Esophagus muscularis mucosa (tissue), 4 donors: ENCODE measurements at regions not wholly inside any gene's neighbourhood (a gene's known extent, or its start where the extent isn't known, plus 50 kb on each side); places are given as distances from the start of the nearest gene placed in this dataset.

Experiments
- DNase-seq: peaks from one replicate; pipeline ENCODE4 v3.0.0-alpha.2; 2017; ENCODE audit errors: extremely low spot score
- H3K27ac ChIP-seq, 4 donors: fragments of 200-600 bp; sonication (generic); replicated peaks in 1 of 4; 1 replicate in 3 of 4; 2 replicates in 1 of 4; pipeline ENCODE4 v1.5.1; 2016 to 2019; ENCODE audit warnings: mild to moderate bottlenecking in 1 of 4
- H3K27me3 ChIP-seq, 4 donors: fragments of 200-600 bp; sonication (generic); one replicate each; pipeline versions ENCODE4 v1.5.1 to v1.6.0; 2016 to 2019
- H3K36me3 ChIP-seq, 4 donors: fragments of 200-600 bp; sonication (generic); one replicate each; pipeline ENCODE4 v1.5.1; 2016 to 2019
- H3K4me1 ChIP-seq, 4 donors: fragments of 200-600 bp; sonication (generic); one replicate each; pipeline ENCODE4 v1.5.1; 2016 to 2019
- H3K4me3 ChIP-seq, 4 donors: fragments of 200-600 bp; sonication (generic); 1 replicate in 2 of 4; 2 replicates in 2 of 4; pipeline ENCODE4 v1.5.1; 2016 to 2019; ENCODE audit warnings: mild to moderate bottlenecking in 4 of 4, moderate library complexity in 1 of 4
- H3K9me3 ChIP-seq, 4 donors: fragments of 200-600 bp; sonication (generic); 1 replicate in 3 of 4; 2 replicates in 1 of 4; pipeline ENCODE4 v1.5.1; 2016 to 2019
- EP300 ChIP-seq: sonication (generic); formaldehyde crosslinking; IDR thresholded peaks from one replicate; pipeline ENCODE4 v1.6.1; 2017; ENCODE audit warnings: antibody characterized with exemption
- POLR2A ChIP-seq: fragments of 450-650 bp; IDR thresholded peaks from one replicate; pipeline ENCODE4 v1.6.1; 2017; ENCODE audit warnings: antibody characterized with exemption, moderate library complexity, mild to moderate bottlenecking, low read depth
- POLR2AphosphoS5 ChIP-seq, 2 donors: sonication (generic); formaldehyde crosslinking; IDR thresholded peaks; one replicate each; pipeline ENCODE4 v1.6.1; 2017; ENCODE audit warnings: antibody characterized with exemption in 2 of 2
- WGBS: methylation state at CpG from one replicate; pipeline ENCODE4 v1.1.5; 2018; 5-methylcytosine and 5-hydroxymethylcytosine counted together
- intact Hi-C: fragments of 100-400 bp; cut with DNase I; formaldehyde crosslinking; loops from one replicate; pipeline ENCODE4 v1.15.1; 2023
- TF ChIP-seq, protein P1 (sequence below), 3 experiments: fragments of 200-600 bp in 2 of 3; fragments of 450-650 bp in 1 of 3; sonication (generic) in 2 of 3; IDR thresholded peaks; one replicate each; pipeline ENCODE4 v1.5.1; 2017 to 2019; ENCODE audit warnings: antibody characterized with exemption in 3 of 3, mild to moderate bottlenecking in 2 of 3, moderate library complexity in 1 of 3

DNA sequence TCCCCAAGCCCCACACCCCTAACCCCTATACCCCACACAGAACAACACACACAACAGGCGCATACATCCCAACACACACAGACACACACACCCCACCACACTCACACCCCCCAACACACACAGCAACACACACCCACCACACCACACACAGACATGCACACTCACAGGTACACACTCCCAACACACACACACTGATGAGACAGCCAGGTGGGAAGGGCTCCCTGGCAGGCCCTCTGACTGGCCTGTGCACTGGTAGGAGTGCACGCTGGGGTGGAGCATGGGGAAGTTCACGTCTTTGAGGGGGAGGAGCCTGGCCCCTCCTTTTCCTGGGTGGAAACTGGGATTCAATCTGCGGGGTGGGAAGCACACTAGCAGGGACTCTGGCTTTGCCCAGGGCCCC, 116.7 kb downstream of the RHOU start:
- WGBS, result 83% methylated on average over 3 of the region's 4 CpGs
- TF ChIP-seq POLR2AphosphoS5 (IDR thresholded peaks at IDR 0.05) (no peak), EP300 (no peak), POLR2A (no peak)
- TF ChIP-seq, protein P1, sequence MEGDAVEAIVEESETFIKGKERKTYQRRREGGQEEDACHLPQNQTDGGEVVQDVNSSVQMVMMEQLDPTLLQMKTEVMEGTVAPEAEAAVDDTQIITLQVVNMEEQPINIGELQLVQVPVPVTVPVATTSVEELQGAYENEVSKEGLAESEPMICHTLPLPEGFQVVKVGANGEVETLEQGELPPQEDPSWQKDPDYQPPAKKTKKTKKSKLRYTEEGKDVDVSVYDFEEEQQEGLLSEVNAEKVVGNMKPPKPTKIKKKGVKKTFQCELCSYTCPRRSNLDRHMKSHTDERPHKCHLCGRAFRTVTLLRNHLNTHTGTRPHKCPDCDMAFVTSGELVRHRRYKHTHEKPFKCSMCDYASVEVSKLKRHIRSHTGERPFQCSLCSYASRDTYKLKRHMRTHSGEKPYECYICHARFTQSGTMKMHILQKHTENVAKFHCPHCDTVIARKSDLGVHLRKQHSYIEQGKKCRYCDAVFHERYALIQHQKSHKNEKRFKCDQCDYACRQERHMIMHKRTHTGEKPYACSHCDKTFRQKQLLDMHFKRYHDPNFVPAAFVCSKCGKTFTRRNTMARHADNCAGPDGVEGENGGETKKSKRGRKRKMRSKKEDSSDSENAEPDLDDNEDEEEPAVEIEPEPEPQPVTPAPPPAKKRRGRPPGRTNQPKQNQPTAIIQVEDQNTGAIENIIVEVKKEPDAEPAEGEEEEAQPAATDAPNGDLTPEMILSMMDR (IDR thresholded peaks at IDR 0.05), result no peak
- Histone ChIP-seq H3K27ac (no peak overlapping the region), H3K4me3 (no peak overlapping the region), H3K9me3 (no peaks in the 10 kb centered on the region), H3K36me3 (no peaks in the 10 kb centered on the region), H3K4me1 (peaks cover 0 to 6% (median 0%) of the 10 kb centered on the region in 4 donors), H3K27me3 (no peaks in the 10 kb centered on the region)
- intact Hi-C loops, result no loop called here
- DNase-seq, result no peak

DNA sequence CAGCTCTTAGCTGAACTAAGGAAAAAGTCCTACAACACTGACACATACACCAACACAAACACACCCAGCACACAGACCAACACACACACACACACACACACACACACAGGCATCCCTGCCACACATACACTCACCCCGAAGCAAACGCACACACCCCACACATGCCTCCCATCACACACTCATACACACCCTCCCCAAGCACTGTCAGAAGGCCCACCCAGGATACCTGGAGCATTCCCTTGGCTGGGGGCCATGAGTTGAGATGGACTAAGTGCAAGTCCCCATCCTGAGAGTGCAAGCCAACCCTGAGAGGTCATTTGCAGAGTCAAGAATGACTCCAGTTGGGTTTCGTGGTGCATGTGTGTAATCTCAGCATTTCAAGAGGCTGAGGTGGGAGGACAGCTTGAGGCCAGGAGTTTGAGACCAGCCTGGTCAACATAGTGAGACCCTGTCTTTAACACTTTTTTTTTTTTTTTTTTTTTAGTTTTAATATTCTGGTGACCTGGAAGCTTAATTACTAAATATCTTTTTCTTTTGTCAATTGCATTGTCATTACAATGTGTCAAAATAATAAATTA, 117.3 kb downstream of the RHOU start:
- TF ChIP-seq, protein P1 (IDR thresholded peaks at IDR 0.05), result no peak
- TF ChIP-seq POLR2AphosphoS5 (IDR thresholded peaks at IDR 0.05) (no peak), POLR2A (no peak), EP300 (no peak)
- H3K36me3 ChIP-seq, result no peaks in the 10 kb centered on the region
- H3K9me3 ChIP-seq, result no peaks in the 10 kb centered on the region
- WGBS, result 100% methylated on average over 3 of the region's 3 CpGs
- H3K27ac ChIP-seq, result no peak overlapping the region
- H3K4me1 ChIP-seq, result peaks cover 0 to 6% (median 0%) of the 10 kb centered on the region in 4 donors
- DNase-seq, result no peak
- no peak overlapping the region for H3K4me3 ChIP-seq
- no peaks in the 10 kb centered on the region for H3K27me3 ChIP-seq
- intact Hi-C loops, result no loop called here

DNA sequence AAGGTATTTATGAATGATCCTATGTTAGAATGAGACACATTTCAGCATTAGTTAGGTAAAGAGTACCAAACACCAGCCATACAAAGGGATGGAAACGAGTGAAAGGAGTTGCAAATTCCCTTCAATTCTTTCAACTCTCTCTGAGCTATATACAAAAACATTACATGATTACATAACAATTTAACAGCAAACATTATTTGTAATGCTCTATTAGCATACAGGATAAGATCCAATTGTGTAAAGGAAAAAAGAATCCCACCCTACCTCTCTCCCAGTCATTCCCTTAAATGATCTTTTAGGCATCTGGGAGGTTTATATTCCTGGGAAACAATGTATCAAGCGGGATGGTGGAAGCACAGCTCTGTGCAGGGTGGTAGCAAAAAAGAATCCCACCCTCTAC, 117.9 kb downstream of the RHOU start:
- Histone ChIP-seq H3K27ac (no peak overlapping the region), H3K36me3 (no peaks in the 10 kb centered on the region), H3K9me3 (no peaks in the 10 kb centered on the region), H3K27me3 (no peaks in the 10 kb centered on the region), H3K4me3 (no peak overlapping the region), H3K4me1 (peaks cover 0 to 6% (median 0%) of the 10 kb centered on the region in 4 donors)
- intact Hi-C loops, result no loop called here
- no peak for DNase-seq
- TF ChIP-seq EP300 (no peak), POLR2AphosphoS5 (IDR thresholded peaks at IDR 0.05) (no peak), POLR2A (no peak)
- TF ChIP-seq, protein P1 (IDR thresholded peaks at IDR 0.05), result no peak
- WGBS, result 95% methylated on average over 2 of the region's 2 CpGs

DNA sequence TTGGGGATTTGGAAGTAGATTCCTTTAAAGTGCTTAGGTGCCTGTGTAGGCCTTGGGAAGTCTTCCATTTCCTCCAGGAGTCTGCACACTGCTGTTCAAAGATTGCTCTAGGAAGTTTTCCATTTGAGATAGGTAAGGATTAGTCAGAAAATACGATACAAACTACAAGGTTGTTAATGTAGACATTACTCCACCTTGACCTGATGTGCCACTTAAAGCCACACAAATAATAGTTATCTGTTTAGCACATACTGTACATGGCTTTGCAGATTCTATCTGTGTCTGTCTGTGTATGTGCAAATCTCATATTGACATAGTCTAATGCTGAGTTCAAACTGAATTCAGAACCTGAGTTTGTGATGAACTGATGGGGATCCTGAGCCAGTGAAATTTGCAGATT, 118.4 kb downstream of the RHOU start:
- WGBS, result 81% methylated on average over 1 of the region's 1 CpG
- Histone ChIP-seq H3K4me1 (peaks cover 0 to 6% (median 0%) of the 10 kb centered on the region in 4 donors), H3K27me3 (no peaks in the 10 kb centered on the region), H3K36me3 (no peaks in the 10 kb centered on the region), H3K4me3 (no peak overlapping the region), H3K27ac (no peak overlapping the region), H3K9me3 (no peaks in the 10 kb centered on the region)
- no peak for DNase-seq
- intact Hi-C loops, result no loop called here
- TF ChIP-seq, protein P1 (IDR thresholded peaks at IDR 0.05), result no peak
- TF ChIP-seq POLR2AphosphoS5 (IDR thresholded peaks at IDR 0.05) (no peak), EP300 (no peak), POLR2A (no peak)

DNA sequence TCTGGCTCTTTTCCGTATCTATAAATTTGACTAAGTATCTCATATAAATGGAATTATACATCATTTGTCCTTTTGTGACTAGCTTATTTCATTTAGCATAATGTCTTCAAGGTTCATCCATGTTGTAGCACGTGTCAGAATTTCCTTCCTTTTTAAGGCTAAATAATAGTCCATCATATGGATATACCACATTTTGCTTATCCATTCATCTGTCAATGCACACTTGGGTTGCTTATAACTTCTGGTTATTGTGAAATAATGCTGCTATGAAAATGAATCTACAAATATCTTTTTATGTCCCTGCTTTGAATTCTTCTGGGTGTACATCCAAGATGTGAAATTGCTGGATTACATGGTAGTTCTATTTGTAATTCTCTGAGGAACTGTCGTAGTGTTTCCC, 119.6 kb downstream of the RHOU start:
- H3K4me3 ChIP-seq, result no peak overlapping the region
- no peak overlapping the region for H3K27ac ChIP-seq
- no peak for DNase-seq
- H3K36me3 ChIP-seq, result no peaks in the 10 kb centered on the region
- no peaks in the 10 kb centered on the region for H3K4me1 ChIP-seq
- intact Hi-C loops, result no loop called here
- no peaks in the 10 kb centered on the region for H3K27me3 ChIP-seq
- 100% methylated on average over 3 of the region's 3 CpGs for WGBS
- no peaks in the 10 kb centered on the region for H3K9me3 ChIP-seq
- TF ChIP-seq, protein P1 (IDR thresholded peaks at IDR 0.05), result no peak
- TF ChIP-seq POLR2AphosphoS5 (IDR thresholded peaks at IDR 0.05), result no peak
- no peak for TF ChIP-seq POLR2A
- TF ChIP-seq EP300, result no peak
